Naive thymus-derived CD8-positive, alpha-beta T cell (primary cell): ENCODE measurements at regions not wholly inside any gene's neighbourhood (a gene's known extent, or its start where the extent isn't known, plus 50 kb on each side); places are given as distances from the start of the nearest gene placed in this dataset.
A peak's percentile ranks its signal among the peaks of the same experiment; 100 is the strongest.

Experiments used
- ATAC-seq, 2 donors: fragments of 150-1000 bp; cut with Tn5 transposase in 1 of 2; sonication (Bioruptor Pico), chemical (Tn5 transposase) in 1 of 2; 1 replicate in 1 of 2; 2 replicates in 1 of 2; pipeline ENCODE4 v1.10.0; 2021; ENCODE audit warnings: mild to moderate bottlenecking in 2 of 2, moderate library complexity in 2 of 2
- POLR2A ChIA-PET: fragments of 350-600 bp; sonication (Branson Sonifier 250); formaldehyde crosslinking; loops from one replicate; lab custom pipeline; 2021; ENCODE audit warnings: antibody characterized with exemption; lab: Charles Lee
- DNase-seq, 10 donors: peaks; one replicate each; pipeline versions ENCODE4 v3.0.0 to v3.0.0-alpha.2; 2020 to 2022
- H3K27ac Mint-ChIP-seq, 10 donors: one replicate each; pipeline ENCODE4 v1.8.0; 2020 to 2022; ENCODE audit warnings: mild to moderate bottlenecking in 10 of 10, mixed read lengths in 10 of 10, moderate library complexity in 4 of 10, inconsistent platforms in 1 of 10
- H3K27me3 Mint-ChIP-seq, 5 donors: one replicate each; pipeline ENCODE4 v1.8.0; 2021 to 2022; ENCODE audit warnings: mixed read lengths in 5 of 5
- H3K36me3 Mint-ChIP-seq, 3 donors: one replicate each; pipeline ENCODE4 v1.8.0; 2020 to 2022; ENCODE audit warnings: mixed read lengths in 3 of 3, mild to moderate bottlenecking in 2 of 3, inconsistent platforms in 1 of 3
- H3K4me1 Mint-ChIP-seq, 4 donors: one replicate each; pipeline ENCODE4 v1.8.0; 2021 to 2022; ENCODE audit warnings: mixed read lengths in 4 of 4
- H3K4me3 Mint-ChIP-seq, 10 donors: one replicate each; pipeline ENCODE4 v1.8.0; 2020 to 2022; ENCODE audit warnings: mild to moderate bottlenecking in 10 of 10, mixed read lengths in 10 of 10, moderate library complexity in 6 of 10, inconsistent platforms in 1 of 10
- H3K9me3 Mint-ChIP-seq, 9 donors: one replicate each; pipeline ENCODE4 v1.8.0; 2020 to 2022; ENCODE audit warnings: mixed read lengths in 9 of 9, mild to moderate bottlenecking in 3 of 9, inconsistent platforms in 1 of 9, moderate library complexity in 1 of 9

- H3K27me3 Mint-ChIP-seq: peaks cover 0 to 4% (median 4%) of the 10 kb centered on the region in 5 donors
- no peak overlapping the region for H3K4me3 Mint-ChIP-seq
- no peak for ATAC-seq
- no peaks in the 10 kb centered on the region for H3K36me3 Mint-ChIP-seq
- POLR2A ChIA-PET: no interaction called here
- DNase-seq: no peak
- H3K9me3 Mint-ChIP-seq: no peaks in the 10 kb centered on the region
- H3K4me1 Mint-ChIP-seq: no peaks in the 10 kb centered on the region
- no peak overlapping the region for H3K27ac Mint-ChIP-seq
Measured at GRCh38 chr11:110890995-110891394, 178.8 kb upstream of the ARHGAP20 start.

DNA sequence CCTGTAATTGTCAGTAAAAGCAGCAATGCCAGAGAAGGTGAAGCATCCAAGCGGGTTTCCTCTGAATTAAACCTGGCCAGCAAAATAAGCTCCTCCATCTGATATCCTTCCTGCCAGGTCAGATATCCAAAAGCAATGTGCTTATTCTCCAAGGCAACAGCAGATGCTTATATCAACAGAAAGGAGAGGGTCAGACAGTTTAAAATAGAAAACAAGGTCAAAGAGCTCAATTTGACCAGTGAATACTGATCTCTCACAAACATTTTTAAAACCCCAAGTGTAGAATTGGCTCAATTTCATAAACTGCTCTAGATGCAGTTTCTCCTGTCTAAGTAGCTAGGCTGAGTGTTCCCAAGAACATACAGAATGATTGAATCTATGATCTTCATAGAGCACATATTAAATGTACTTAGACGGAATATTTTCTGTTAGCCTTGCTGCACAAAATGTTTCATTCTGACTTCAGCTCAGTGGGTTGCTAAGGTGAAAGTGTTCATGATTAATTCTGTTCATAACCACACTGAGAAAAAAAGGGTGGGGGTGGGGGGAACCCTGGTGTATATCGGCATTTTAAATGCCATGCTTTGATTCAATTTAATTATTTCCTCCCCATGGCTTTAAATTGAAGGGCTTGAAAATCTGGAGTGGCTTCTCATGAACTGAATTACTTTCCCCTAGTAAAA, 174.2 kb upstream of the ARHGAP20 start:
- ATAC-seq: no peak
- DNase-seq: no peak
- no peak overlapping the region for H3K27ac Mint-ChIP-seq
- H3K4me1 Mint-ChIP-seq: no peaks in the 10 kb centered on the region
- no peaks in the 10 kb centered on the region for H3K36me3 Mint-ChIP-seq
- H3K4me3 Mint-ChIP-seq: no peak overlapping the region
- H3K9me3 Mint-ChIP-seq: peaks cover 0 to 2% (median 0%) of the 10 kb centered on the region in 9 donors
- peaks cover 2 to 10% (median 8%) of the 10 kb centered on the region in 5 donors for H3K27me3 Mint-ChIP-seq
- POLR2A ChIA-PET: interaction anchor here (0.6 kb wide), 1 partner anchor 40 kb away, joined by 5 read pairs; no protein-coding TSS in a partner anchor

DNA sequence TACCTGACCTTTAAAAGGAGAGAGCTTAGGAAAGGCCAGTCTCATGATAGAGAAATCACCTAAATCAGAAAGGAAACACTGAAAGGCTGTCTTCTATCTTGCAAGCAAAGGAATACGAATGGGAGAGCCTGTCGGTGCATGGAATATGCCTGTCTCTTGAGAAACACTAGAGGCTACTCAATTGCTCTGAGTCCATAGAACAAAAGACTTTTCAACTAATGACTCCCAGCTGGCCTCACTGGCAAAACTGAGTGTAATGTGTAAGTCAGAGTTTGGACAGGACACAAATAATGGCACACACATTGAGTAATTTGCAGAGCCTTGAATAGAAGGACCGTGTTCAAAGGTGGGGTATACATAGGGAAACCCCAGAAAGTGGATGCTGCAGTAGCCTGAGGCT, 171.0 kb upstream of the ARHGAP20 start:
- DNase-seq (no peak), ATAC-seq (no peak)
- Mint-ChIP-seq H3K36me3 (no peaks in the 10 kb centered on the region), H3K27ac (no peak overlapping the region), H3K27me3 (peaks cover 1 to 10% (median 8%) of the 10 kb centered on the region in 5 donors), H3K4me1 (no peaks in the 10 kb centered on the region), H3K4me3 (no peak overlapping the region), H3K9me3 (peaks cover 0 to 2% (median 0%) of the 10 kb centered on the region in 9 donors)
- POLR2A ChIA-PET: no interaction called here

DNA sequence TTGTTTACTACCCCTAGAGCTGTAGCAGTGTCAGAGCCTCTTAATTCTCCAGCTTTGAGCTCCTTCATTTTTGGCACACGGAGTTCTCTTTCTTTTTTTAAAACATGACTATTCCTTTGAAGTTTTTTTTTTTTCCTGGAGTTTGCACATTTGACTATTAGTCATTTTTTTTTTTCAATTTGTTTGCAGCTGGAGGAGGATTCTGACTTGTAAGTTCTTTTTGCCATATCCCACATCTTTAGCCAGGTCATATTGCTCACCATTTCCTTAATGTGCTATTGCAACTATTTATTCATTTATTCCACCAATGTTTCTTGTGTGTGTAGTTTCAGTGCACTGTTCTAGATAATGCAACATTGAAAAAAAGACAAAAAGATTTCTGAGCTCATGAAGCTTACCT, 166.3 kb upstream of the ARHGAP20 start:
- DNase-seq (no peak), ATAC-seq (no peak)
- H3K36me3 Mint-ChIP-seq: no peaks in the 10 kb centered on the region
- POLR2A ChIA-PET: no interaction called here
- peaks cover 0 to 2% (median 0%) of the 10 kb centered on the region in 9 donors for H3K9me3 Mint-ChIP-seq
- H3K27me3 Mint-ChIP-seq: no peaks in the 10 kb centered on the region
- H3K4me3 Mint-ChIP-seq: no peak overlapping the region
- no peaks in the 10 kb centered on the region for H3K4me1 Mint-ChIP-seq
- no peak overlapping the region for H3K27ac Mint-ChIP-seq

- DNase-seq: no peak
- Mint-ChIP-seq H3K4me3 (no peak overlapping the region), H3K27me3 (peaks cover 0 to 7% (median 0%) of the 10 kb centered on the region in 5 donors), H3K27ac (no peak overlapping the region), H3K4me1 (no peaks in the 10 kb centered on the region), H3K9me3 (peaks cover 0 to 1% (median 0%) of the 10 kb centered on the region in 9 donors), H3K36me3 (no peaks in the 10 kb centered on the region)
- ATAC-seq: no peak
- POLR2A ChIA-PET: no interaction called here
Measured at GRCh38 chr11:110874437-110875030, 162.3 kb upstream of the ARHGAP20 start.

DNA sequence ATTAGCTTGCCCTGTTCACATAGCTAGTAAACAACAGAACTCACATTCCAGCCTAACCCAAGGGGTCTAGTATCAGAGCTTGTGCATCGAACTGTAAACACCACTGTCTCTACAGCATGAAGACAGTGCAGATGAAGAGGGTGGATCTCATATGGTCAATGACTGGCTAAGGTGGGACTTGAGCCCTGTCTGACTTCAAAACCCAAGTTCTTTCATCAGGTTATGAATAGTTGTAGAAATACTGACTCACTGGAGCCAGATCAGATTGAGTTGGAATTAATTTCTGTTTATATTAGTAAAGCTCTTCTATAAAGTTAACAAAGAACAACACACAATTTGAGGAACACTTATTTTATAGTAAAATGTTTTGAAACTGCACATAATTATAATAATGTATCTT, 161.7 kb upstream of the ARHGAP20 start:
- no peak for DNase-seq
- no peak overlapping the region for H3K4me3 Mint-ChIP-seq
- no peaks in the 10 kb centered on the region for H3K4me1 Mint-ChIP-seq
- POLR2A ChIA-PET: no interaction called here
- H3K9me3 Mint-ChIP-seq: no peaks in the 10 kb centered on the region
- no peaks in the 10 kb centered on the region for H3K36me3 Mint-ChIP-seq
- peaks cover 0 to 8% (median under 1%) of the 10 kb centered on the region in 5 donors for H3K27me3 Mint-ChIP-seq
- no peak for ATAC-seq
- no peak overlapping the region for H3K27ac Mint-ChIP-seq

GRCh38 chr11:110870816-110871522, 158.7 kb upstream of the ARHGAP20 start:
- DNase-seq (no peak), ATAC-seq (no peak)
- H3K27me3 Mint-ChIP-seq: peaks cover 0 to 13% (median 4%) of the 10 kb centered on the region in 5 donors
- no peak overlapping the region for H3K27ac Mint-ChIP-seq
- peaks cover 0 to 2% (median 0%) of the 10 kb centered on the region in 4 donors for H3K4me1 Mint-ChIP-seq
- H3K4me3 Mint-ChIP-seq: no peak overlapping the region
- POLR2A ChIA-PET: no interaction called here
- no peaks in the 10 kb centered on the region for H3K9me3 Mint-ChIP-seq
- no peaks in the 10 kb centered on the region for H3K36me3 Mint-ChIP-seq

- DNase-seq (no peak), ATAC-seq (no peak)
- H3K36me3 Mint-ChIP-seq: no peaks in the 10 kb centered on the region
- H3K9me3 Mint-ChIP-seq: no peaks in the 10 kb centered on the region
- H3K4me3 Mint-ChIP-seq: no peak overlapping the region
- H3K4me1 Mint-ChIP-seq: peaks cover 0 to 2% (median 0%) of the 10 kb centered on the region in 4 donors
- POLR2A ChIA-PET: no interaction called here
- H3K27ac Mint-ChIP-seq: no peak overlapping the region
- H3K27me3 Mint-ChIP-seq: peaks cover 0 to 13% (median 4%) of the 10 kb centered on the region in 5 donors
Measured at GRCh38 chr11:110867951-110868350, 155.7 kb upstream of the ARHGAP20 start.

GRCh38 chr11:110866081-110866480, 153.8 kb upstream of the ARHGAP20 start:
- H3K9me3 Mint-ChIP-seq: no peaks in the 10 kb centered on the region
- no peaks in the 10 kb centered on the region for H3K36me3 Mint-ChIP-seq
- H3K4me3 Mint-ChIP-seq: no peak overlapping the region
- H3K27ac Mint-ChIP-seq: no peak overlapping the region
- no peak for DNase-seq
- H3K4me1 Mint-ChIP-seq: peaks cover 0 to 2% (median 0%) of the 10 kb centered on the region in 4 donors
- POLR2A ChIA-PET: no interaction called here
- ATAC-seq: no peak
- H3K27me3 Mint-ChIP-seq: peaks cover 0 to 8% (median 1%) of the 10 kb centered on the region in 5 donors

DNA sequence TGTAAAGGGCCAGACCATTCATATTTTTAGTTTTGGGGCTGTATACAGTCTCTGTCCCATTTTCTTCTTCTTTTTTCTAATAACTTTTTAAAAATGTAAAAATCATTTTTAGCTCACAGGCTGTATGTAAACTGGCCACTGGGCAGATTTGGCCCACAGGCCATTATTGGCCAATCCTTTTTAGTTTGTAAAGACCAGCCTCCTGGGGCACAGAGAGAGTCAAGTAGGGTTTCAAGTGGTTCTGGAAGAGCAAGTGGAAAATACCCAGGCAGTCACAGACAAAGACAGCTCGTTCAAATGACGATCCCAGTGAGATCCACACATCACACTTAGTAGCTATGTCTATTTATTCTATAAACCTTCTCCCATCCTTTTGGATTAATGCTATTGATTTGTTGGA, 150.2 kb upstream of the ARHGAP20 start:
- POLR2A ChIA-PET: no interaction called here
- peaks cover 0 to 3% (median 0%) of the 10 kb centered on the region in 5 donors for H3K27me3 Mint-ChIP-seq
- H3K9me3 Mint-ChIP-seq: no peaks in the 10 kb centered on the region
- H3K36me3 Mint-ChIP-seq: no peaks in the 10 kb centered on the region
- H3K4me1 Mint-ChIP-seq: peaks cover 0 to 3% (median 0%) of the 10 kb centered on the region in 4 donors
- DNase-seq (no peak), ATAC-seq (no peak)
- H3K27ac Mint-ChIP-seq: peak overlapping the region in 1 of 10 donors; percentile 39
- no peak overlapping the region for H3K4me3 Mint-ChIP-seq

DNA sequence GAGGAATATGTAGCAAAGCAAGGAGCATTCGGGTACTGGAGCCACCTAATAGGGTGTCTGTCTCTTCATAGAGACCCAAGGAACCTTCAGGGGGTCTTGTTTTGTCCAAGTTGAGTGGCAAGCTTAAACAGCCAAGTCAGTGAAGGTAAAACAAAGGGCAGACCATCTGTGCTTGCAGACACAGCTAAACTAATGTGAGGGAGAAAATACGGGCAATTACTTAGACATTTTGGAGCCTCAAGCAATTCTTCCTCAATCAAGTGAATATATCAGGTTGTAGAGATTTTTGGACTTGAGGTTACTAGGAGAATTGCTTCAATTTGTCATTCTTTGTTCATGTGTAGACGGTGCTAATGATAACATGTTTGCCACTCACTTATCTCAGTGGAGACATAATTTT, 148.2 kb upstream of the ARHGAP20 start:
- H3K4me3 Mint-ChIP-seq: no peak overlapping the region
- no peaks in the 10 kb centered on the region for H3K36me3 Mint-ChIP-seq
- H3K27me3 Mint-ChIP-seq: peaks cover 0 to 3% (median 0%) of the 10 kb centered on the region in 5 donors
- H3K9me3 Mint-ChIP-seq: no peaks in the 10 kb centered on the region
- no peak overlapping the region for H3K27ac Mint-ChIP-seq
- ATAC-seq (no peak), DNase-seq (no peak)
- peaks cover 0 to 3% (median 0%) of the 10 kb centered on the region in 4 donors for H3K4me1 Mint-ChIP-seq
- POLR2A ChIA-PET: no interaction called here

GRCh38 chr11:110859998-110860397, 147.8 kb upstream of the ARHGAP20 start:
- ATAC-seq (no peak), DNase-seq (no peak)
- H3K27ac Mint-ChIP-seq: no peak overlapping the region
- peaks cover 0 to 3% (median 0%) of the 10 kb centered on the region in 4 donors for H3K4me1 Mint-ChIP-seq
- POLR2A ChIA-PET: no interaction called here
- peaks cover 0 to 3% (median 0%) of the 10 kb centered on the region in 5 donors for H3K27me3 Mint-ChIP-seq
- H3K4me3 Mint-ChIP-seq: no peak overlapping the region
- H3K36me3 Mint-ChIP-seq: no peaks in the 10 kb centered on the region
- no peaks in the 10 kb centered on the region for H3K9me3 Mint-ChIP-seq

- Mint-ChIP-seq H3K4me1 (peaks cover 0 to 3% (median 0%) of the 10 kb centered on the region in 4 donors), H3K9me3 (peaks cover 0 to 1% (median 0%) of the 10 kb centered on the region in 9 donors), H3K27me3 (peaks cover 0 to 3% (median 0%) of the 10 kb centered on the region in 5 donors), H3K36me3 (no peaks in the 10 kb centered on the region), H3K27ac (no peak overlapping the region), H3K4me3 (no peak overlapping the region)
- ATAC-seq (no peak), DNase-seq (no peak)
- POLR2A ChIA-PET: no interaction called here
Measured at GRCh38 chr11:110859240-110859840, 147.1 kb upstream of the ARHGAP20 start.
